Caco-2 (cell line): ENCODE measurements at regions not wholly inside any gene's neighbourhood (a gene's known extent, or its start where the extent isn't known, plus 50 kb on each side); places are given as distances from the start of the nearest gene placed in this dataset.

ENCODE experiments used
- BruUV-seq: library from RNA; stranded (reverse); fragments of 400-500 nt; replicated peaks from 2 replicates; lab custom pipeline; 2021; lab: Mats Ljungman, UMichigan
- CTCF ChIA-PET: fragments of 300-600 bp; sonication (Branson Sonifier 250); formaldehyde crosslinking; loops from one replicate; lab custom pipeline; 2022; ENCODE audit warnings: antibody characterized with exemption; lab: Charles Lee
- POLR2A ChIA-PET: fragments of 300-600 bp; sonication (Branson Sonifier 250); formaldehyde crosslinking; loops from one replicate; lab custom pipeline; 2022; ENCODE audit warnings: antibody characterized with exemption; lab: Charles Lee
- DNase-seq, 2 experiments: peaks; one replicate each; pipeline versions ENCODE4 v3.0.0 to v3.0.0-alpha.2; 2020 to 2022
- H3K27me3 ChIP-seq: replicated peaks from 2 replicates; pipeline ENCODE4 v1.6.0; 2011; ENCODE audit warnings: low read length; ENCODE audit not compliant: control insufficient read depth, insufficient read depth
- H3K36me3 ChIP-seq: 2 replicates; pipeline ENCODE4 v1.5.1; 2011; ENCODE audit warnings: low read length; ENCODE audit not compliant: control insufficient read depth, insufficient read depth
- H3K4me1 ChIP-seq: fragments of 250-450 bp; sonication (Bioruptor Pico); 2 replicates; pipeline ENCODE4 v1.5.1; 2020; ENCODE audit warnings: mild to moderate bottlenecking
- H3K4me3 ChIP-seq: 2 replicates; pipeline ENCODE4 v1.5.1; 2011; ENCODE audit warnings: low read depth, mild to moderate bottlenecking, control low read depth, low read length
- H3K9me3 ChIP-seq: fragments of 250-450 bp; sonication (Bioruptor Pico); 2 replicates; pipeline ENCODE4 v1.5.1; 2020; ENCODE audit warnings: mild to moderate bottlenecking, moderate library complexity
- H3K27ac Mint-ChIP-seq: one replicate; pipeline ENCODE4 v1.8.0; 2022; ENCODE audit warnings: mixed read lengths; ENCODE audit not compliant: unreplicated experiment
- H3K27me3 Mint-ChIP-seq: one replicate; pipeline ENCODE4 v1.8.0; 2022; ENCODE audit warnings: mixed read lengths; ENCODE audit not compliant: insufficient read depth, unreplicated experiment
- H3K36me3 Mint-ChIP-seq: one replicate; pipeline ENCODE4 v1.8.0; 2022; ENCODE audit warnings: mild to moderate bottlenecking, mixed read lengths; ENCODE audit not compliant: insufficient read depth, unreplicated experiment
- H3K4me1 Mint-ChIP-seq: one replicate; pipeline ENCODE4 v1.8.0; 2022; ENCODE audit warnings: low read depth, mixed read lengths; ENCODE audit not compliant: unreplicated experiment
- H3K4me3 Mint-ChIP-seq: one replicate; pipeline ENCODE4 v1.8.0; 2022; ENCODE audit warnings: mild to moderate bottlenecking, moderate library complexity, mixed read lengths; ENCODE audit not compliant: unreplicated experiment
- H3K9me3 Mint-ChIP-seq: one replicate; pipeline ENCODE4 v1.8.0; 2022; ENCODE audit warnings: mixed read lengths; ENCODE audit not compliant: unreplicated experiment
- CTCF ChIP-seq, 2 experiments: fragments of 200-600 bp in 1 of 2; IDR thresholded peaks; 1 replicate in 1 of 2; 2 replicates in 1 of 2; pipeline versions ENCODE4 v1.5.1 to v1.8.0; 2011 to 2022; ENCODE audit warnings: antibody characterized with exemption in 1 of 2, control low read depth in 1 of 2, inconsistent platforms in 1 of 2, low read depth in 1 of 2, low read length in 1 of 2, mild to moderate bottlenecking in 1 of 2, moderate library complexity in 1 of 2; ENCODE audit not compliant: insufficient read depth in 1 of 2, severe bottlenecking in 1 of 2, unreplicated experiment in 1 of 2
- intact Hi-C: fragments of 100-400 bp; cut with micrococcal nuclease; formaldehyde crosslinking; loops from one replicate; pipeline ENCODE4 v1.10.0; 2022; ENCODE audit not compliant: unreplicated experiment

- no peaks in the 10 kb centered on the region for H3K4me1 ChIP-seq
- H3K9me3 Mint-ChIP-seq = no peaks in the 10 kb centered on the region
- intact Hi-C loops = no loop called here
- no peak overlapping the region for H3K4me3 Mint-ChIP-seq
- H3K36me3 Mint-ChIP-seq = no peaks in the 10 kb centered on the region
- H3K4me3 ChIP-seq = no peak overlapping the region
- H3K4me1 Mint-ChIP-seq = no peaks in the 10 kb centered on the region
- CTCF ChIA-PET = no interaction called here
- POLR2A ChIA-PET = no interaction called here
- no peaks in the 10 kb centered on the region for H3K36me3 ChIP-seq
- DNase-seq = no peak
- H3K27ac Mint-ChIP-seq = no peak overlapping the region
- no TSS peak for BruUV-seq
- peaks cover 5% of the 10 kb centered on the region for H3K27me3 Mint-ChIP-seq
- no peaks in the 10 kb centered on the region for H3K9me3 ChIP-seq
- H3K27me3 ChIP-seq = no peaks in the 10 kb centered on the region
- no peak for TF ChIP-seq CTCF (IDR thresholded peaks at IDR 0.05; ENCODE audit: insufficient read depth in 1 of 2, low read depth in 1 of 2, low read length in 1 of 2, severe bottlenecking in 1 of 2, unreplicated experiment in 1 of 2)
These were observed 183.5 kb downstream of the GAS1 start for GRCh38 chr9:86763791-86764190.

- Histone ChIP-seq H3K27me3 (no peaks in the 10 kb centered on the region), H3K4me1 (no peaks in the 10 kb centered on the region), H3K9me3 (no peaks in the 10 kb centered on the region), H3K36me3 (no peaks in the 10 kb centered on the region), H3K4me3 (no peak overlapping the region)
- TF ChIP-seq CTCF (IDR thresholded peaks at IDR 0.05; ENCODE audit: insufficient read depth in 1 of 2, low read depth in 1 of 2, low read length in 1 of 2, severe bottlenecking in 1 of 2, unreplicated experiment in 1 of 2) = no peak
- no peak for DNase-seq
- CTCF ChIA-PET = no interaction called here
- intact Hi-C loops = no loop called here
- Mint-ChIP-seq H3K27ac (no peak overlapping the region), H3K36me3 (no peaks in the 10 kb centered on the region), H3K27me3 (peaks cover 2% of the 10 kb centered on the region), H3K9me3 (no peaks in the 10 kb centered on the region), H3K4me1 (no peaks in the 10 kb centered on the region), H3K4me3 (no peak overlapping the region)
- POLR2A ChIA-PET = no interaction called here
- BruUV-seq = no TSS peak
These were observed 190.0 kb downstream of the GAS1 start for GRCh38 chr9:86757382-86757720.

- Histone ChIP-seq H3K36me3 (no peaks in the 10 kb centered on the region), H3K4me3 (no peak overlapping the region), H3K4me1 (no peaks in the 10 kb centered on the region), H3K9me3 (no peaks in the 10 kb centered on the region), H3K27me3 (no peaks in the 10 kb centered on the region)
- intact Hi-C loops = no loop called here
- POLR2A ChIA-PET = no interaction called here
- no peak for TF ChIP-seq CTCF (IDR thresholded peaks at IDR 0.05; ENCODE audit: insufficient read depth in 1 of 2, low read depth in 1 of 2, low read length in 1 of 2, severe bottlenecking in 1 of 2, unreplicated experiment in 1 of 2)
- Mint-ChIP-seq H3K36me3 (no peaks in the 10 kb centered on the region), H3K27me3 (peaks cover 2% of the 10 kb centered on the region), H3K4me1 (no peaks in the 10 kb centered on the region), H3K27ac (no peak overlapping the region), H3K9me3 (no peaks in the 10 kb centered on the region), H3K4me3 (no peak overlapping the region)
- BruUV-seq = no TSS peak
- CTCF ChIA-PET = no interaction called here
- DNase-seq = no peak
These were observed 190.5 kb downstream of the GAS1 start for GRCh38 chr9:86756576-86757381.
